Left ventricle myocardium inferior (tissue), 1 donor: ENCODE measurements at regions not wholly inside any gene's neighbourhood (a gene's known extent, or its start where the extent isn't known, plus 50 kb on each side); places are given as distances from the start of the nearest gene placed in this dataset.
A peak's percentile ranks its signal among the peaks of the same experiment; 100 is the strongest.

ENCODE experiments used
- DNase-seq: peaks from one replicate; pipeline ENCODE4 v3.0.0-alpha.2; 2020
- H3K27ac ChIP-seq: fragments of 200-600 bp; replicated peaks from 2 replicates; pipeline ENCODE4 v1.8.0; 2021
- H3K27me3 ChIP-seq: fragments of 200-600 bp; 2 replicates; pipeline ENCODE4 v1.8.0; 2021; ENCODE audit warnings: low read depth
- H3K36me3 ChIP-seq: fragments of 200-600 bp; 2 replicates; pipeline ENCODE4 v1.8.0; 2021
- H3K4me1 ChIP-seq: fragments of 200-600 bp; 2 replicates; pipeline ENCODE4 v1.8.0; 2021
- H3K4me3 ChIP-seq: fragments of 200-600 bp; 2 replicates; pipeline ENCODE4 v1.8.0; 2021; ENCODE audit warnings: mild to moderate bottlenecking, moderate library complexity
- H3K9me3 ChIP-seq: fragments of 200-600 bp; replicated peaks from 2 replicates; pipeline ENCODE4 v1.8.0; 2021
- intact Hi-C: fragments of 100-400 bp; cut with micrococcal nuclease; formaldehyde crosslinking; loops from one replicate; pipeline ENCODE4 v1.11.0; 2022
- TF ChIP-seq, protein P1 (sequence below): fragments of 200-600 bp; IDR thresholded peaks from 2 replicates; pipeline ENCODE4 v1.8.0; 2021; ENCODE audit warnings: antibody characterized with exemption, mild to moderate bottlenecking, borderline replicate concordance
- donor health status: DM: no; HTN: yes; CAD: no; lungs with severe emphysema.

DNA sequence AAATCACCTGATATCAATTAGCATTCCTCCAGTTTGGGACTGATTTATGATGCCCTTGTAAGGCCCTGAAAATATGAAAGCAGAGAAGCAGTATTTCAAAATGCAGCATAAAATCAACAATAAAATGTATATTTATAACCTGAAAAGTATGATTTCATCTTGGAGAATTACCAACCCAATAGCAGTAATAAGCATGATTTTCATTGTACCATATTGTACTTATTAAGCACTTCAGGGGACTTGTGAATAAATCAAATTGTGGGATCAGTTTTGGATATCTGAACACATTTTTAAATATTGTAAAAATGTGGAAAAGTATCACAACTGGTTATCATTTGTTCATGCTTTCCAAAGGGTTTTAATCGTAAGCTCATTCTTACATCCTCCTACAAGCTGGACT lies 250.8 kb downstream of the DMRT2 start:
- intact Hi-C loops = no loop called here
- TF ChIP-seq, protein P1, sequence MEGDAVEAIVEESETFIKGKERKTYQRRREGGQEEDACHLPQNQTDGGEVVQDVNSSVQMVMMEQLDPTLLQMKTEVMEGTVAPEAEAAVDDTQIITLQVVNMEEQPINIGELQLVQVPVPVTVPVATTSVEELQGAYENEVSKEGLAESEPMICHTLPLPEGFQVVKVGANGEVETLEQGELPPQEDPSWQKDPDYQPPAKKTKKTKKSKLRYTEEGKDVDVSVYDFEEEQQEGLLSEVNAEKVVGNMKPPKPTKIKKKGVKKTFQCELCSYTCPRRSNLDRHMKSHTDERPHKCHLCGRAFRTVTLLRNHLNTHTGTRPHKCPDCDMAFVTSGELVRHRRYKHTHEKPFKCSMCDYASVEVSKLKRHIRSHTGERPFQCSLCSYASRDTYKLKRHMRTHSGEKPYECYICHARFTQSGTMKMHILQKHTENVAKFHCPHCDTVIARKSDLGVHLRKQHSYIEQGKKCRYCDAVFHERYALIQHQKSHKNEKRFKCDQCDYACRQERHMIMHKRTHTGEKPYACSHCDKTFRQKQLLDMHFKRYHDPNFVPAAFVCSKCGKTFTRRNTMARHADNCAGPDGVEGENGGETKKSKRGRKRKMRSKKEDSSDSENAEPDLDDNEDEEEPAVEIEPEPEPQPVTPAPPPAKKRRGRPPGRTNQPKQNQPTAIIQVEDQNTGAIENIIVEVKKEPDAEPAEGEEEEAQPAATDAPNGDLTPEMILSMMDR = no peak
- H3K36me3 ChIP-seq = no peaks in the 10 kb centered on the region
- H3K9me3 ChIP-seq = no peaks in the 10 kb centered on the region
- no peak overlapping the region for H3K4me3 ChIP-seq
- H3K27me3 ChIP-seq = no peaks in the 10 kb centered on the region
- DNase-seq = no peak
- no peak overlapping the region for H3K27ac ChIP-seq
- no peaks in the 10 kb centered on the region for H3K4me1 ChIP-seq

DNA sequence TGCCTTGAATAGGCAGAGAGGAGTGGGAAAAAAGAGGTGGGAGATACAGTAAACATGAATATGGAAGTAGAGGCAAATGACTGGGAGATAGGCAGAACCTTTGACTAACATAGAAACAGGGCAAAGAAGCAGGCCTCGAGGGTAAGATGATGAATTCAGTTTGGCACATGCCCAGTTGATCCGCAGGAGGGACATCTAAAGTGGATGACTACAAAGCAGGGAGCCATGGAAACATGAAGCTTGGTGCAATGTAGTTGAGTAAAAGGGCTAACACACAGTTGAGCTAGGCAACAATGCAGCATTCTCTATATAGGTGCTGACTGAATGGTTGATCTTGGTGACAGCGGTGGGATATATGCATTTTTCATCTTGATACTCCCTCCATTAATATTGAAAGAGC lies 253.8 kb downstream of the DMRT2 start:
- TF ChIP-seq, protein P1 = no peak
- intact Hi-C loops = no loop called here
- DNase-seq = no peak
- no peaks in the 10 kb centered on the region for H3K9me3 ChIP-seq
- no peaks in the 10 kb centered on the region for H3K27me3 ChIP-seq
- no peak overlapping the region for H3K27ac ChIP-seq
- no peaks in the 10 kb centered on the region for H3K36me3 ChIP-seq
- H3K4me1 ChIP-seq = no peaks in the 10 kb centered on the region
- H3K4me3 ChIP-seq = no peak overlapping the region

DNA sequence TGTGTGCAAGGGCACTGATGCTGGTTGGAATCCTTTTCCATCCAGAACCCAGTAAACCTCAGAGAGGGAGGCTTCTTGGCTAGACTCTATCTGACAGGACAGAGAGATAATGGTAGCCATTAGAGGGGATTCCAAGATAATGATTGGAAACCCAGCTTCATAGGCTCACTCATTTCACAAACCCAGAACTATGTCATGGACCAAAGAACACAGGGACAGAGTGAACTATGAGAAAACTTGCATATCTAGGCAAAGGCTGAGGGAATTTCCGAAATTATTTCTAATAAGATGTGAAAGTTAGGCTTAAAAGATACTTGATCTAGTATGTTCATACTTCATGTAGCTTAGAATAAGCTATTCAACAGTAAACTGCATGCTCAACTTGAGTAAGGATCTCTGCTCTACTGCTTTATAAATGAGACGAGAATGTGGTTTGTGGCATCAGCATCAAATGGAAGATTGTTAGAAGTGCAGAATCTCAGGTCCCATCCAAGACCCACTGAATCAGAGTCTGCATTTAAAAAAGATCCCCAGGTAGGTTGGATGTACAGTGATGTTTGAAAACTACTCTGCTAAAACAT lies 261.4 kb downstream of the DMRT2 start:
- DNase-seq = no peak
- Histone ChIP-seq H3K4me3 (no peak overlapping the region), H3K27ac (no peak overlapping the region), H3K9me3 (peaks cover 4% of the 10 kb centered on the region), H3K4me1 (no peaks in the 10 kb centered on the region), H3K27me3 (no peaks in the 10 kb centered on the region), H3K36me3 (no peaks in the 10 kb centered on the region)
- TF ChIP-seq, protein P1 = no peak
- intact Hi-C loops = no loop called here

DNA sequence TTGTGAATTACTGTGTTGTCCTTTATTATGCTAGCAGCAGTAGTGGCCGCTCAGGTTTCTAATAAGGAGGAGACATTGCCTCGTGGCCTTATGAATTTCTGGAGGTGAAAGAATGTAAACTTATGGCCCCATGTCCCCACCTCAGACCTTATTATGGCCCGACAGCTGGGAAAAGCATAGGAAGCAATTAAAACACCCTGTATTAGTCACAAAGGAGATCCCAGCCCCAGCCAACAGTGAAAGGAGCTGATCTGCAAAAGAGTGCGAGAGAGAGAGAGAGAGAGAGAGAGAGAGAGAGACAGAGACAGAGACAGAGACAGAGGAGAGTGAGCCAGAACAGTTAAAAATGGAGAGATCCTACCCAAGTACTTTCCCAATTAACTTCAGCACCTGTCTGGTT lies 269.3 kb downstream of the DMRT2 start:
- intact Hi-C loops = no loop called here
- no peak overlapping the region for H3K27ac ChIP-seq
- DNase-seq = no peak
- no peaks in the 10 kb centered on the region for H3K36me3 ChIP-seq
- no peak overlapping the region for H3K4me3 ChIP-seq
- H3K4me1 ChIP-seq = no peaks in the 10 kb centered on the region
- TF ChIP-seq, protein P1 = no peak
- H3K27me3 ChIP-seq = no peaks in the 10 kb centered on the region
- peaks cover 7% of the 10 kb centered on the region for H3K9me3 ChIP-seq

DNA sequence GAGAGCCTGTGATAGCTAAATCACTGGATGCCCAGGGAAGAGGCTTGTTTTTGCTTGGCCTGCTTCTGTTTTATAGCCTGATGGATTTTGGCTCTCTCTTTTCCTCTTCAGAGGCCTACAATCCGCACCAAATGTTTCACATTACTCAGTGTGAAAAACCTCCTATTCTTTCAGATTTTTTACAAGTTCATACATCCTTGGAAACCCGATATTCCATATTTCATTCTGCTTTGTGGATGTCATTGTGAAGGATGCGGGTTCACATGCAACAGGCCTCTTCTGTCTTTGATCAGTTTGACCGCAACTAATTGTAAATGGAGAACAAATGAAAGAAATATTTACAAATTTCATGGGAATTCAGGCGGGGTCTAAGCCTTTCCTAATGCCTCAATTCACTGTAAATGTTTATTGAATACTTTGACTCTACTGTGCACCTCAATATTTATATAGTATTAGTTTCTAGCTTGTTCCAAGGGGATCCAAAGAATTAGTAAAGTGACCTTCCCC lies 269.9 kb downstream of the DMRT2 start:
- no peaks in the 10 kb centered on the region for H3K4me1 ChIP-seq
- TF ChIP-seq, protein P1 = no peak
- H3K9me3 ChIP-seq = peaks cover 7% of the 10 kb centered on the region
- intact Hi-C loops = no loop called here
- no peak overlapping the region for H3K4me3 ChIP-seq
- no peaks in the 10 kb centered on the region for H3K27me3 ChIP-seq
- H3K36me3 ChIP-seq = no peaks in the 10 kb centered on the region
- peak overlapping the region; percentile 34 for H3K27ac ChIP-seq
- no peak for DNase-seq
